IMR-90 (cell line): ENCODE measurements at regions not wholly inside any gene's neighbourhood (a gene's known extent, or its start where the extent isn't known, plus 50 kb on each side); places are given as distances from the start of the nearest gene placed in this dataset.
"Not testable (repeated sequence)": the region's sequence is repeated elsewhere in the genome, so short reads cannot be mapped to it uniquely, and the experiment has no call there.

Source experiments
- ATAC-seq: fragments of 200-7000 bp; cut with Tn5 transposase; 2 replicates; pipeline ENCODE4 v1.9.1; 2020; ENCODE audit warnings: low read depth, mild to moderate bottlenecking, moderate library complexity
- BruUV-seq: library from RNA; stranded (reverse); fragments of 400-500 nt; replicated peaks from 2 replicates; lab custom pipeline; 2021; lab: Mats Ljungman, UMichigan
- CTCF ChIA-PET: fragments of 300-600 bp; formaldehyde crosslinking; extraction: SDS; loops from one replicate; lab custom pipeline; 2021; ENCODE audit warnings: antibody characterized with exemption; lab: Yijun Ruan, JAX
- POLR2A ChIA-PET: fragments of 300-600 bp; sonication (Branson Sonifier 250); formaldehyde crosslinking; loops from one replicate; lab custom pipeline; 2022; ENCODE audit warnings: antibody characterized with exemption; ENCODE audit not compliant: unreplicated experiment; lab: Charles Lee
- DNase-seq: peaks from one replicate; pipeline ENCODE4 v3.0.0; 2013
- H2AFZ ChIP-seq: replicated peaks from 2 replicates; pipeline ENCODE3; 2013; ENCODE audit warnings: low read length, mild to moderate bottlenecking; ENCODE audit not compliant: poor library complexity
- H2AK5ac ChIP-seq: 2 replicates; pipeline ENCODE4 v1.6.1; 2013; ENCODE audit warnings: low read depth, low read length, inconsistent platforms
- H2AK9ac ChIP-seq: replicated peaks from 2 replicates; pipeline ENCODE3; 2013; ENCODE audit warnings: mild to moderate bottlenecking, low read depth, low read length, moderate library complexity; ENCODE audit not compliant: poor library complexity
- H2BK120ac ChIP-seq: 2 replicates; pipeline ENCODE4 v1.6.1; 2013; ENCODE audit warnings: low read depth, low read length, inconsistent platforms
- H2BK15ac ChIP-seq: 3 replicates; pipeline ENCODE4 v1.6.1; 2013; ENCODE audit warnings: low read depth, low read length, inconsistent platforms
- H2BK20ac ChIP-seq: 2 replicates; pipeline ENCODE4 v1.6.1; 2013; ENCODE audit warnings: low read depth, mild to moderate bottlenecking, inconsistent platforms, low read length, moderate library complexity
- H2BK5ac ChIP-seq: 2 replicates; pipeline ENCODE4 v1.6.1; 2013; ENCODE audit warnings: mild to moderate bottlenecking, low read depth, low read length, inconsistent platforms; ENCODE audit not compliant: poor library complexity, severe bottlenecking
- H3K14ac ChIP-seq: replicated peaks from 2 replicates; pipeline ENCODE4 v1.6.1; 2013; ENCODE audit warnings: low read depth, low read length, inconsistent platforms
- H3K18ac ChIP-seq: 2 replicates; pipeline ENCODE4 v1.6.1; 2013; ENCODE audit warnings: low read depth, low read length, control low read depth
- H3K23ac ChIP-seq: 2 replicates; pipeline ENCODE4 v1.6.1; 2013; ENCODE audit warnings: low read depth, low read length, inconsistent platforms
- H3K27ac ChIP-seq: 2 replicates; pipeline ENCODE4 v1.5.1; 2013; ENCODE audit warnings: mild to moderate bottlenecking, control low read depth, low read length; ENCODE audit not compliant: insufficient read depth
- H3K27me3 ChIP-seq: 2 replicates; pipeline ENCODE4 v1.6.1; 2013; ENCODE audit warnings: low read length; ENCODE audit not compliant: control insufficient read depth, insufficient read depth
- H3K36me3 ChIP-seq: 2 replicates; pipeline ENCODE4 v1.6.1; 2013; ENCODE audit warnings: low read length, mixed read lengths; ENCODE audit not compliant: control insufficient read depth, insufficient read depth
- H3K4ac ChIP-seq: 2 replicates; pipeline ENCODE4 v1.6.1; 2013; ENCODE audit warnings: low read depth, low read length, inconsistent platforms
- H3K4me1 ChIP-seq: 2 replicates; pipeline ENCODE4 v1.6.1; 2013; ENCODE audit warnings: low read length, mixed read lengths; ENCODE audit not compliant: control insufficient read depth, insufficient read depth
- H3K4me2 ChIP-seq: 2 replicates; pipeline ENCODE4 v1.6.1; 2013; ENCODE audit warnings: low read depth, mild to moderate bottlenecking, control low read depth, low read length, moderate library complexity
- H3K4me3 ChIP-seq: 2 replicates; pipeline ENCODE4 v1.5.1; 2013; ENCODE audit warnings: low read depth, mild to moderate bottlenecking, control low read depth, low read length, moderate library complexity; ENCODE audit not compliant: insufficient read depth
- H3K56ac ChIP-seq: 2 replicates; pipeline ENCODE4 v1.6.1; 2013; ENCODE audit warnings: low read length, inconsistent platforms; ENCODE audit not compliant: insufficient read depth; ENCODE audit errors: extremely low read depth
- H3K79me1 ChIP-seq, 2 experiments: 2 replicates each; pipeline ENCODE4 v1.6.1; 2013; ENCODE audit warnings: low read length in 2 of 2, inconsistent platforms in 1 of 2, low read depth in 1 of 2
- H3K9ac ChIP-seq: 2 replicates; pipeline ENCODE4 v1.6.1; 2013; ENCODE audit warnings: low read depth, low read length, control low read depth
- H3K9me1 ChIP-seq: 2 replicates; pipeline ENCODE4 v1.6.1; 2013; ENCODE audit warnings: low read length, inconsistent platforms; ENCODE audit not compliant: insufficient read depth
- H3K9me3 ChIP-seq: 2 replicates; pipeline ENCODE4 v1.6.1; 2013; ENCODE audit warnings: low read length; ENCODE audit not compliant: control insufficient read depth, insufficient read depth
- H4K20me1 ChIP-seq: 2 replicates; pipeline ENCODE4 v1.6.1; 2013; ENCODE audit warnings: low read length, inconsistent platforms; ENCODE audit not compliant: insufficient read depth
- H4K5ac ChIP-seq: 2 replicates; pipeline ENCODE4 v1.6.1; 2013; ENCODE audit warnings: mild to moderate bottlenecking, low read depth, low read length, control low read depth
- H4K8ac ChIP-seq, 2 experiments: 2 replicates each; pipeline ENCODE4 v1.6.1; 2013; ENCODE audit warnings: low read depth in 2 of 2, low read length in 2 of 2, control low read depth in 1 of 2, inconsistent platforms in 1 of 2
- H4K91ac ChIP-seq: 2 replicates; pipeline ENCODE4 v1.6.1; 2013; ENCODE audit warnings: low read depth, low read length, inconsistent platforms; ENCODE audit not compliant: insufficient read depth
- WGBS, 2 experiments: methylation state at CpG; one replicate each; pipeline versions ENCODE4 v1.1.5 to v1.1.7; 2013; ENCODE audit warnings: missing lambda C conversion rate in 2 of 2; ENCODE audit not compliant: insufficient read length in 1 of 2; ENCODE audit errors: extremely low coverage in 2 of 2; 5-methylcytosine and 5-hydroxymethylcytosine counted together
- dilution Hi-C: fragments of 300-500 bp; cut with HindIII; formaldehyde crosslinking; loops from one replicate; pipeline ENCODE4 v1.14.3; 2018; ENCODE audit warnings: low sequenced_read_pairs; ENCODE audit not compliant: unreplicated experiment
- in situ Hi-C: fragments of 300-500 bp; cut with MboI; formaldehyde crosslinking; loops from 3 replicates; pipeline ENCODE4 v1.14.3; 2019; ENCODE audit warnings: low sequenced_read_pairs, inconsistent platforms, mixed read lengths
- intact Hi-C: fragments of 100-400 bp; cut with micrococcal nuclease; formaldehyde crosslinking; loops from 2 replicates; pipeline ENCODE4 v1.10.0; 2022

GRCh38 chr3:140872165-140872564, 69.5 kb upstream of the SLC25A36 start:
- H3K27ac ChIP-seq, POLR2A ChIA-PET, H3K23ac ChIP-seq, BruUV-seq, H3K4ac ChIP-seq, H4K20me1 ChIP-seq, H3K4me3 ChIP-seq, DNase-seq, H3K36me3 ChIP-seq, intact Hi-C loops, H4K91ac ChIP-seq, H3K4me2 ChIP-seq, H2AK9ac ChIP-seq, H3K18ac ChIP-seq, H3K9me1 ChIP-seq, H3K9ac ChIP-seq, H3K4me1 ChIP-seq, H3K27me3 ChIP-seq, H3K79me1 ChIP-seq, H2AK5ac ChIP-seq, dilution Hi-C loops, H3K9me3 ChIP-seq, H2BK15ac ChIP-seq, CTCF ChIA-PET, H3K14ac ChIP-seq, H2BK120ac ChIP-seq, H2AFZ ChIP-seq, ATAC-seq, H3K56ac ChIP-seq, H4K8ac ChIP-seq, H4K5ac ChIP-seq, H2BK5ac ChIP-seq, H2BK20ac ChIP-seq: not testable (repeated sequence)
- WGBS, 2 experiments: 43% methylated on average over 4 of the region's 4 CpGs; no CpG with 5 or more reads in 1 of the 2 experiments
- in situ Hi-C loops: loop anchor here (25.0 kb wide), 2 partner anchors 935 to 1435 kb away; partner anchors contain the start of gene CLSTN2
